ENCODE measurements at regions not wholly inside any gene's neighbourhood (a gene's known extent, or its start where the extent isn't known, plus 50 kb on each side); places are given as distances from the start of the nearest gene placed in this dataset.

- H3K4me3 ChIP-seq (replicated peaks; ENCODE audit: low read depth, low read length) = no peak overlapping the region
- DNase-seq (ENCODE audit: extremely low read depth, low read depth) = no peak
- no peak for TF ChIP-seq CTCF (IDR thresholded peaks at IDR 0.05; ENCODE audit: low read depth, low read length, missing control alignments)
Observed at GRCh38 chr10:128879030-128879429, 588.0 kb upstream of the MGMT start.

- DNase-seq (ENCODE audit: extremely low read depth, low read depth) = no peak
- no peak overlapping the region for H3K4me3 ChIP-seq (replicated peaks; ENCODE audit: low read depth, low read length)
- no peak for TF ChIP-seq CTCF (IDR thresholded peaks at IDR 0.05; ENCODE audit: low read depth, low read length, missing control alignments)
Observed at GRCh38 chr10:128879441-128880140, 587.5 kb upstream of the MGMT start.

GRCh38 chr10:128880159-128880725 is 586.8 kb upstream of the MGMT start:
- DNase-seq (ENCODE audit: extremely low read depth, low read depth) = no peak
- no peak for TF ChIP-seq CTCF (IDR thresholded peaks at IDR 0.05; ENCODE audit: low read depth, low read length, missing control alignments)

GRCh38 chr10:128881086-128881485 is 586.0 kb upstream of the MGMT start:
- no peak for TF ChIP-seq CTCF (IDR thresholded peaks at IDR 0.05; ENCODE audit: low read depth, low read length, missing control alignments)
- no peak for DNase-seq (ENCODE audit: extremely low read depth, low read depth)
- no peak overlapping the region for H3K4me3 ChIP-seq (replicated peaks; ENCODE audit: low read depth, low read length)

More at GRCh38 chr10:128880159-128880725, 586.8 kb upstream of the MGMT start:
- no peak overlapping the region for H3K4me3 ChIP-seq (replicated peaks; ENCODE audit: low read depth, low read length)

- H3K4me3 ChIP-seq (replicated peaks; ENCODE audit: low read depth, low read length) = no peak overlapping the region
- TF ChIP-seq CTCF (IDR thresholded peaks at IDR 0.05; ENCODE audit: low read depth, low read length, missing control alignments) = no peak
- DNase-seq (ENCODE audit: extremely low read depth, low read depth) = no peak
Observed at GRCh38 chr10:128883231-128884032, 583.6 kb upstream of the MGMT start.

GRCh38 chr10:128884033-128884425 is 583.0 kb upstream of the MGMT start:
- no peak for DNase-seq (ENCODE audit: extremely low read depth, low read depth)
- TF ChIP-seq CTCF (IDR thresholded peaks at IDR 0.05; ENCODE audit: low read depth, low read length, missing control alignments) = no peak
- no peak overlapping the region for H3K4me3 ChIP-seq (replicated peaks; ENCODE audit: low read depth, low read length)

All from HFF-Myc (cell line).